Heart left ventricle (tissue), 13 donors: ENCODE measurements at regions not wholly inside any gene's neighbourhood (a gene's known extent, or its start where the extent isn't known, plus 50 kb on each side); places are given as distances from the start of the nearest gene placed in this dataset.

Experiments
- CTCF ChIP-seq, 12 donors: fragments of 200-600 bp; sonication (generic) in 4 of 12; IDR thresholded peaks; one replicate each; pipeline versions ENCODE4 v1.5.0 to v1.8.0; 2018 to 2022; ENCODE audit warnings: antibody characterized with exemption in 12 of 12, mild to moderate bottlenecking in 5 of 12
- POLR2A ChIP-seq, 2 donors: fragments of 450-650 bp; IDR thresholded peaks; one replicate each; pipeline ENCODE4 v1.6.1; 2017; ENCODE audit warnings: antibody characterized with exemption in 2 of 2, mild to moderate bottlenecking in 2 of 2, moderate library complexity in 2 of 2
- donor health status: ischemic (EF 13 %, LVEDD 7.1; RV severe dilation, severe dysfunction).
- donor health status: DM: no; HTN: yes; CAD: no.
- donor health status: DM: no; HTN: no; CAD: no.
- donor health status: ischemic (EF 25% LVEDD 6.9; RV normal size, moderate dysfunction).
- donor health status: ischemic (EF 25% LVEDD 5.7; RV mildly dilated, moderate dysfunction).
- donor health status: ischemic (EF 35%, LVEDD 5.7; RV mildly dilated, moderate dysfunction).
- donor health status: nonischemic (EF 11% LVEDD 7.7; RV severe dilation, severe dysfunction).
- donor health status: DM: yes; HTN: yes; CAD: no.
- donor health status: PGD.
- donor health status: ischemic (EF 29% LVEDD 5.4; RV normal size, mild dysfunction).
- donor health status: nonischemic (EF 23%, LVEDD 6.1; RV moderate dilation, normal function).

DNA sequence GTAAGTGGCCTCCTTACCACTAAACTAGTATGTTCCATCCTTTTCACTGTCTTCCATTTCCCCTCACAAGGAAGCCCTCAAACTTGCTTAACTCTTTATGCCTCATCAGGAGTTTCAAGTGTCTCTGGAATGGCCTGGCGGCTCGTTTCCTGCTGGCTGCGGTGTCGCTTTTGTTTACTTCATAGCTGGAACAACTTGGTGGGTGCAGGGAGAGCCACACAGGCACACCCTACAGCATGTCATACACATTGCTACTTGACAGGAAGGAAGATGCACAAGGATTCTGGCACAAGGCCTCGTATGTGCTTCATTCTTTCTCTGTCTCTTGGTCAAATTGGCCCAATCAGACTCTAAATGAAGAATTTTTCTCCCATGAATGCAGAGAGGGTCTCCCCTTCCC is 488.3 kb downstream of the FOXO1 start:
- TF ChIP-seq CTCF (IDR thresholded peaks at IDR 0.05) (no peak), POLR2A (IDR thresholded peaks at IDR 0.05) (no peak)
